Calu3 (cell line): ENCODE measurements at regions not wholly inside any gene's neighbourhood (a gene's known extent, or its start where the extent isn't known, plus 50 kb on each side); places are given as distances from the start of the nearest gene placed in this dataset.

Source experiments
- BruUV-seq: library from RNA; stranded (reverse); fragments of 400-500 nt; replicated peaks from 2 replicates; lab custom pipeline; 2021; lab: Mats Ljungman, UMichigan
- CTCF ChIA-PET: fragments of 300-600 bp; sonication (Branson Sonifier 250); formaldehyde crosslinking; loops from one replicate; lab custom pipeline; 2022; ENCODE audit warnings: antibody characterized with exemption; lab: Charles Lee
- DNase-seq: peaks from one replicate; pipeline ENCODE4 v3.0.0; 2022
- H3K27ac Mint-ChIP-seq: one replicate; pipeline ENCODE4 v1.8.0; 2022; ENCODE audit warnings: mixed read lengths; ENCODE audit not compliant: unreplicated experiment
- H3K27me3 Mint-ChIP-seq: one replicate; pipeline ENCODE4 v1.8.0; 2022; ENCODE audit warnings: mixed read lengths; ENCODE audit not compliant: unreplicated experiment
- H3K36me3 Mint-ChIP-seq: one replicate; pipeline ENCODE4 v1.8.0; 2022; ENCODE audit warnings: mild to moderate bottlenecking, moderate library complexity, mixed read lengths; ENCODE audit not compliant: insufficient read depth, unreplicated experiment
- H3K4me1 Mint-ChIP-seq: one replicate; pipeline ENCODE4 v1.8.0; 2022; ENCODE audit warnings: mild to moderate bottlenecking, low read depth, mixed read lengths; ENCODE audit not compliant: unreplicated experiment
- H3K4me3 Mint-ChIP-seq: one replicate; pipeline ENCODE4 v1.8.0; 2022; ENCODE audit warnings: mild to moderate bottlenecking, low read depth, moderate library complexity, mixed read lengths; ENCODE audit not compliant: unreplicated experiment
- H3K9me3 Mint-ChIP-seq: one replicate; pipeline ENCODE4 v1.8.0; 2022; ENCODE audit warnings: low read depth, mixed read lengths; ENCODE audit not compliant: unreplicated experiment
- intact Hi-C: fragments of 100-400 bp; cut with micrococcal nuclease; formaldehyde crosslinking; loops from one replicate; pipeline ENCODE4 v1.10.0; 2022; ENCODE audit not compliant: unreplicated experiment
- TF ChIP-seq, protein P1 (sequence below): fragments of 200-600 bp; IDR thresholded peaks from one replicate; pipeline ENCODE4 v1.8.0; 2022; ENCODE audit warnings: antibody characterized with exemption; ENCODE audit not compliant: unreplicated experiment

GRCh38 chr4:141792164-141792563, 155.8 kb downstream of the IL15 start:
- intact Hi-C loops: no loop called here
- no peaks in the 10 kb centered on the region for H3K36me3 Mint-ChIP-seq
- CTCF ChIA-PET: interaction anchor here (0.6 kb wide), 1 partner anchor 19 kb away, joined by 3 read pairs; no protein-coding TSS in a partner anchor
- no peak overlapping the region for H3K4me3 Mint-ChIP-seq
- H3K27me3 Mint-ChIP-seq: no peaks in the 10 kb centered on the region
- H3K27ac Mint-ChIP-seq: no peak overlapping the region
- H3K9me3 Mint-ChIP-seq: no peaks in the 10 kb centered on the region
- no peak for DNase-seq
- no peaks in the 10 kb centered on the region for H3K4me1 Mint-ChIP-seq
- no TSS peak for BruUV-seq
- TF ChIP-seq, protein P1, sequence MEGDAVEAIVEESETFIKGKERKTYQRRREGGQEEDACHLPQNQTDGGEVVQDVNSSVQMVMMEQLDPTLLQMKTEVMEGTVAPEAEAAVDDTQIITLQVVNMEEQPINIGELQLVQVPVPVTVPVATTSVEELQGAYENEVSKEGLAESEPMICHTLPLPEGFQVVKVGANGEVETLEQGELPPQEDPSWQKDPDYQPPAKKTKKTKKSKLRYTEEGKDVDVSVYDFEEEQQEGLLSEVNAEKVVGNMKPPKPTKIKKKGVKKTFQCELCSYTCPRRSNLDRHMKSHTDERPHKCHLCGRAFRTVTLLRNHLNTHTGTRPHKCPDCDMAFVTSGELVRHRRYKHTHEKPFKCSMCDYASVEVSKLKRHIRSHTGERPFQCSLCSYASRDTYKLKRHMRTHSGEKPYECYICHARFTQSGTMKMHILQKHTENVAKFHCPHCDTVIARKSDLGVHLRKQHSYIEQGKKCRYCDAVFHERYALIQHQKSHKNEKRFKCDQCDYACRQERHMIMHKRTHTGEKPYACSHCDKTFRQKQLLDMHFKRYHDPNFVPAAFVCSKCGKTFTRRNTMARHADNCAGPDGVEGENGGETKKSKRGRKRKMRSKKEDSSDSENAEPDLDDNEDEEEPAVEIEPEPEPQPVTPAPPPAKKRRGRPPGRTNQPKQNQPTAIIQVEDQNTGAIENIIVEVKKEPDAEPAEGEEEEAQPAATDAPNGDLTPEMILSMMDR: no peak

- Mint-ChIP-seq H3K36me3 (no peaks in the 10 kb centered on the region), H3K9me3 (no peaks in the 10 kb centered on the region), H3K27me3 (no peaks in the 10 kb centered on the region), H3K4me3 (no peak overlapping the region), H3K4me1 (no peaks in the 10 kb centered on the region), H3K27ac (no peak overlapping the region)
- CTCF ChIA-PET: no interaction called here
- DNase-seq: no peak
- TF ChIP-seq, protein P1: no peak
- intact Hi-C loops: no loop called here
- no TSS peak for BruUV-seq
Observed at GRCh38 chr4:141797966-141798365, 161.6 kb downstream of the IL15 start.

GRCh38 chr4:141801558-141801957, 165.2 kb downstream of the IL15 start:
- TF ChIP-seq, protein P1: no peak
- Mint-ChIP-seq H3K9me3 (no peaks in the 10 kb centered on the region), H3K27ac (no peak overlapping the region), H3K27me3 (no peaks in the 10 kb centered on the region), H3K4me3 (no peak overlapping the region), H3K4me1 (no peaks in the 10 kb centered on the region), H3K36me3 (no peaks in the 10 kb centered on the region)
- intact Hi-C loops: no loop called here
- CTCF ChIA-PET: no interaction called here
- no TSS peak for BruUV-seq
- no peak for DNase-seq

- CTCF ChIA-PET: interaction anchor here (0.5 kb wide), 1 partner anchor 200 kb away, joined by 3 read pairs; no protein-coding TSS in a partner anchor
- no peak overlapping the region for H3K4me3 Mint-ChIP-seq
- no TSS peak for BruUV-seq
- peaks cover 5% of the 10 kb centered on the region for H3K4me1 Mint-ChIP-seq
- no peak for DNase-seq
- TF ChIP-seq, protein P1: no peak
- H3K36me3 Mint-ChIP-seq: no peaks in the 10 kb centered on the region
- H3K27ac Mint-ChIP-seq: no peak overlapping the region
- intact Hi-C loops: no loop called here
- no peaks in the 10 kb centered on the region for H3K27me3 Mint-ChIP-seq
- no peaks in the 10 kb centered on the region for H3K9me3 Mint-ChIP-seq
Observed at GRCh38 chr4:141802333-141802732, 165.9 kb downstream of the IL15 start.
